HG02571 (cell line): ENCODE measurements at regions not wholly inside any gene's neighbourhood (a gene's known extent, or its start where the extent isn't known, plus 50 kb on each side); places are given as distances from the start of the nearest gene placed in this dataset.
"Not testable (repeated sequence)": the region's sequence is repeated elsewhere in the genome, so short reads cannot be mapped to it uniquely, and the experiment has no call there.

Experiments
- ATAC-seq: cut with Tn5 transposase; IDR thresholded peaks from one replicate; pipeline ENCODE4 v1.9.1; 2021; ENCODE audit warnings: mild to moderate bottlenecking, moderate library complexity; ENCODE audit not compliant: unreplicated experiment

GRCh38 chr7:69283421-69283820 lies 314.9 kb upstream of the AUTS2 start:
- no peak for ATAC-seq

- no peak for ATAC-seq
Observed at GRCh38 chr7:69285854-69286253, 312.4 kb upstream of the AUTS2 start.

- ATAC-seq, result no peak
Observed at GRCh38 chr7:69295977-69296376, 302.3 kb upstream of the AUTS2 start.

- no peak for ATAC-seq
Observed at GRCh38 chr7:69301253-69301652, 297.0 kb upstream of the AUTS2 start.

- ATAC-seq, result no peak
Observed at GRCh38 chr7:69309601-69310000, 288.7 kb upstream of the AUTS2 start.

GRCh38 chr7:69311489-69311888 lies 286.8 kb upstream of the AUTS2 start:
- no peak for ATAC-seq

GRCh38 chr7:69313852-69314251 lies 284.4 kb upstream of the AUTS2 start:
- ATAC-seq, result not testable (repeated sequence)

- ATAC-seq, result no peak
Observed at GRCh38 chr7:69318794-69319193, 279.5 kb upstream of the AUTS2 start.

GRCh38 chr7:69328516-69328915 lies 269.8 kb upstream of the AUTS2 start:
- ATAC-seq, result no peak

- no peak for ATAC-seq
Observed at GRCh38 chr7:69334701-69335100, 263.6 kb upstream of the AUTS2 start.

GRCh38 chr7:69335331-69335730 lies 262.9 kb upstream of the AUTS2 start:
- ATAC-seq, result no peak

GRCh38 chr7:69336976-69337375 lies 261.3 kb upstream of the AUTS2 start:
- ATAC-seq, result no peak

GRCh38 chr7:69338144-69338543 lies 260.1 kb upstream of the AUTS2 start:
- no peak for ATAC-seq

GRCh38 chr7:69341288-69341687 lies 257.0 kb upstream of the AUTS2 start:
- no peak for ATAC-seq

- no peak for ATAC-seq
Observed at GRCh38 chr7:69342154-69342884, 256.0 kb upstream of the AUTS2 start.

GRCh38 chr7:69349291-69349690 lies 249.0 kb upstream of the AUTS2 start:
- ATAC-seq, result no peak

- no peak for ATAC-seq
Observed at GRCh38 chr7:69358163-69358821, 240.0 kb upstream of the AUTS2 start.

GRCh38 chr7:69359003-69359700 lies 239.1 kb upstream of the AUTS2 start:
- no peak for ATAC-seq

- ATAC-seq, result no peak
Observed at GRCh38 chr7:69360913-69361312, 237.4 kb upstream of the AUTS2 start.

GRCh38 chr7:69363136-69363535 lies 235.1 kb upstream of the AUTS2 start:
- no peak for ATAC-seq

GRCh38 chr7:69364813-69365643 lies 233.2 kb upstream of the AUTS2 start:
- no peak for ATAC-seq
